Smooth muscle cell (in vitro differentiated cells): ENCODE measurements at regions not wholly inside any gene's neighbourhood (a gene's known extent, or its start where the extent isn't known, plus 50 kb on each side); places are given as distances from the start of the nearest gene placed in this dataset.

Experiments
- DNase-seq: peaks from one replicate; lab custom pipeline; 2025; ENCODE audit not compliant: unreplicated experiment; lab: John Stamatoyannopoulos, UW
- H2AFZ ChIP-seq: fragments of 200-600 bp; sonication (generic); 2 replicates; pipeline ENCODE4 v1.6.0; 2016; ENCODE audit warnings: antibody characterized with exemption, low read depth, mild to moderate bottlenecking
- H3F3A ChIP-seq: fragments of 200-600 bp; sonication (generic); 2 replicates; pipeline ENCODE4 v1.6.0; 2017; ENCODE audit warnings: antibody characterized with exemption, low read depth
- H3K27ac ChIP-seq: fragments of 200-600 bp; sonication (generic); 2 replicates; pipeline ENCODE4 v1.5.1; 2016; ENCODE audit warnings: low read depth, mild to moderate bottlenecking
- H3K27me3 ChIP-seq: fragments of 200-600 bp; sonication (generic); 2 replicates; pipeline ENCODE4 v1.6.1; 2016; ENCODE audit warnings: low read depth, mild to moderate bottlenecking
- H3K36me3 ChIP-seq: fragments of 200-600 bp; sonication (generic); 2 replicates; pipeline ENCODE4 v1.5.1; 2016; ENCODE audit warnings: low read depth
- H3K4me1 ChIP-seq: fragments of 200-600 bp; sonication (generic); 2 replicates; pipeline ENCODE4 v1.5.1; 2016; ENCODE audit warnings: low read depth
- H3K4me2 ChIP-seq: fragments of 200-600 bp; sonication (generic); 2 replicates; pipeline ENCODE4 v1.6.0; 2016; ENCODE audit warnings: mild to moderate bottlenecking
- H3K4me3 ChIP-seq: fragments of 200-600 bp; sonication (generic); 2 replicates; pipeline ENCODE4 v1.5.1; 2016; ENCODE audit warnings: mild to moderate bottlenecking
- H3K79me2 ChIP-seq: fragments of 200-600 bp; sonication (generic); 2 replicates; pipeline ENCODE4 v1.6.0; 2016; ENCODE audit warnings: low read depth, mild to moderate bottlenecking
- H3K9ac ChIP-seq: fragments of 200-600 bp; sonication (generic); 2 replicates; pipeline ENCODE4 v1.6.0; 2016; ENCODE audit warnings: low read depth
- H3K9me3 ChIP-seq: fragments of 200-600 bp; sonication (generic); replicated peaks from 2 replicates; pipeline ENCODE4 v1.5.1; 2016; ENCODE audit warnings: low read depth
- H4K20me1 ChIP-seq: fragments of 200-600 bp; sonication (generic); 2 replicates; pipeline ENCODE4 v1.6.0; 2016; ENCODE audit warnings: low read depth
- CTCF ChIP-seq: fragments of 200-600 bp; sonication (generic); IDR thresholded peaks from 2 replicates; pipeline ENCODE4 v1.5.1; 2017; ENCODE audit warnings: borderline replicate concordance, mild to moderate bottlenecking, antibody characterized with exemption; ENCODE audit not compliant: insufficient read depth, poor library complexity, severe bottlenecking
- WGBS: methylation state at CpG from one replicate; pipeline ENCODE4 v1.1.7; 2016; ENCODE audit warnings: low lambda C conversion rate; 5-methylcytosine and 5-hydroxymethylcytosine counted together

GRCh38 chr15:95227235-95227634, 995.9 kb downstream of the MCTP2 start:
- H3K4me2 ChIP-seq: no peak overlapping the region
- no peaks in the 10 kb centered on the region for H3F3A ChIP-seq
- no peaks in the 10 kb centered on the region for H3K27me3 ChIP-seq
- no peaks in the 10 kb centered on the region for H4K20me1 ChIP-seq
- 76% methylated on average over 3 of the region's 3 CpGs for WGBS
- no peaks in the 10 kb centered on the region for H3K4me1 ChIP-seq
- no peaks in the 10 kb centered on the region for H3K9me3 ChIP-seq
- H3K27ac ChIP-seq: peak overlapping the region; percentile 19
- H2AFZ ChIP-seq: peak overlapping the region; percentile 22
- no peak for DNase-seq
- H3K36me3 ChIP-seq: no peaks in the 10 kb centered on the region
- no peak for TF ChIP-seq CTCF
- H3K4me3 ChIP-seq: no peak overlapping the region
- H3K79me2 ChIP-seq: no peaks in the 10 kb centered on the region
- no peak overlapping the region for H3K9ac ChIP-seq

GRCh38 chr15:95228856-95229555, 997.6 kb downstream of the MCTP2 start:
- Histone ChIP-seq H4K20me1 (no peaks in the 10 kb centered on the region), H2AFZ (no peak overlapping the region), H3K27me3 (no peaks in the 10 kb centered on the region), H3K9me3 (no peaks in the 10 kb centered on the region), H3K27ac (no peak overlapping the region), H3F3A (no peaks in the 10 kb centered on the region), H3K36me3 (no peaks in the 10 kb centered on the region), H3K9ac (no peak overlapping the region), H3K4me2 (no peak overlapping the region), H3K79me2 (no peaks in the 10 kb centered on the region), H3K4me3 (no peak overlapping the region), H3K4me1 (no peaks in the 10 kb centered on the region)
- TF ChIP-seq CTCF: no peak
- DNase-seq: no peak
- 91% methylated on average over 3 of the region's 3 CpGs for WGBS

- no peaks in the 10 kb centered on the region for H3F3A ChIP-seq
- no peaks in the 10 kb centered on the region for H4K20me1 ChIP-seq
- 95% methylated on average over 1 of the region's 1 CpG for WGBS
- H3K4me1 ChIP-seq: no peaks in the 10 kb centered on the region
- no peak overlapping the region for H2AFZ ChIP-seq
- no peak overlapping the region for H3K9ac ChIP-seq
- no peak overlapping the region for H3K4me3 ChIP-seq
- no peak for TF ChIP-seq CTCF
- no peak overlapping the region for H3K4me2 ChIP-seq
- no peaks in the 10 kb centered on the region for H3K9me3 ChIP-seq
- H3K36me3 ChIP-seq: no peaks in the 10 kb centered on the region
- H3K79me2 ChIP-seq: no peaks in the 10 kb centered on the region
- no peak for DNase-seq
- H3K27me3 ChIP-seq: no peaks in the 10 kb centered on the region
- no peak overlapping the region for H3K27ac ChIP-seq
Observed at GRCh38 chr15:95235033-95235432, 1003.7 kb downstream of the MCTP2 start.
